ENCODE measurements at regions not wholly inside any gene's neighbourhood (a gene's known extent, or its start where the extent isn't known, plus 50 kb on each side); places are given as distances from the start of the nearest gene placed in this dataset.

DNA sequence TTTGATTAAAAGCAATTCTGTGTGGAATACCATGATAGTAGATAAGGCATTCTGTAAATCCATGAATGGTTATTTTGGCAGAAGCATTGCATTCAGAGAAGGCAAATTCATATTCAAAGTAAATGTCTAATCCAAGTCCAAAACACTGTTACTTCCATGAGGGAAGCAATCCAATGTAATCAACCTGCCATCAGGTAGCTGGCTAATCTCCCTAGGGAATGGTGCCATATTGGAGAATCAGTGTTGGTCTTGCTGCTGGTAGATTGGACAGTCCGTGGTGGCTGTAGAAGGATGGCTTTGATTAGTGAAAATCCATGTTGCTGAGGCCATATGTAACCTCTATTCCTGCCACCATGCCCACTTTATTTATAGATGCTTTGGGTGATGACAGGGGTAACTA, 72.1 kb upstream of the TNIK start:
- TF ChIP-seq CTCF (conservative IDR thresholded peaks at IDR 0.05) (no peak), EZH2 (IDR thresholded peaks at IDR 0.05; ENCODE audit: low read depth) (no peak)
